ENCODE measurements at regions not wholly inside any gene's neighbourhood (a gene's known extent, or its start where the extent isn't known, plus 50 kb on each side); places are given as distances from the start of the nearest gene placed in this dataset.

GRCh38 chr4:114184901-114185300 lies 205.5 kb upstream of the ARSJ start:
- H3K27me3 ChIP-seq (ENCODE audit: control insufficient read depth in 3 of 3, insufficient read depth in 3 of 3, low read length in 2 of 3): no peaks in the 10 kb centered on the region
- no peak overlapping the region for H3K9ac ChIP-seq (ENCODE audit: insufficient read depth in 1 of 2, low read length in 2 of 2)
- H3K27ac ChIP-seq (ENCODE audit: low read depth in 1 of 2, low read length in 1 of 2): no peak overlapping the region
- no peak overlapping the region for H3K4me3 ChIP-seq
- H3K4me1 ChIP-seq (ENCODE audit: control insufficient read depth in 5 of 5, insufficient read depth in 5 of 5, low read length in 5 of 5): no peaks in the 10 kb centered on the region
- no peak for TF ChIP-seq CTCF (IDR thresholded peaks at IDR 0.05; ENCODE audit: control extremely low read depth, extremely low read depth)
- no peak for ATAC-seq (ENCODE audit: insufficient read depth, low FRiP score)
- H3K36me3 ChIP-seq (ENCODE audit: control insufficient read depth in 4 of 4, insufficient read depth in 4 of 4, low read length in 4 of 4): no peaks in the 10 kb centered on the region
- WGBS, 2 donors: 89 to 93% methylated on average over 3 of the region's 3 CpGs
- no peaks in the 10 kb centered on the region for H3K9me3 ChIP-seq (ENCODE audit: control insufficient read depth in 4 of 4, insufficient read depth in 3 of 4, low read length in 3 of 4)
- no peak for DNase-seq

- TF ChIP-seq CTCF (IDR thresholded peaks at IDR 0.05; ENCODE audit: control extremely low read depth, extremely low read depth): no peak
- DNase-seq: no peak
These were observed 208.1 kb upstream of the ARSJ start for GRCh38 chr4:114187592-114187991.

GRCh38 chr4:114191496-114191895 lies 212.0 kb upstream of the ARSJ start:
- no peak for ATAC-seq (ENCODE audit: insufficient read depth, low FRiP score)

More at GRCh38 chr4:114187592-114187991, 208.1 kb upstream of the ARSJ start:
- no peak overlapping the region for H3K27ac ChIP-seq (ENCODE audit: low read depth in 1 of 2, low read length in 1 of 2)
- ATAC-seq (ENCODE audit: insufficient read depth, low FRiP score): no peak
- H3K4me1 ChIP-seq (ENCODE audit: control insufficient read depth in 5 of 5, insufficient read depth in 5 of 5, low read length in 5 of 5): peaks cover 0 to 5% (median 0%) of the 10 kb centered on the region in 5 donors
- no peaks in the 10 kb centered on the region for H3K9me3 ChIP-seq (ENCODE audit: control insufficient read depth in 4 of 4, insufficient read depth in 3 of 4, low read length in 3 of 4)
- no peak overlapping the region for H3K9ac ChIP-seq (ENCODE audit: insufficient read depth in 1 of 2, low read length in 2 of 2)
- H3K36me3 ChIP-seq (ENCODE audit: control insufficient read depth in 4 of 4, insufficient read depth in 4 of 4, low read length in 4 of 4): no peaks in the 10 kb centered on the region
- H3K27me3 ChIP-seq (ENCODE audit: control insufficient read depth in 3 of 3, insufficient read depth in 3 of 3, low read length in 2 of 3): no peaks in the 10 kb centered on the region
- no peak overlapping the region for H3K4me3 ChIP-seq

More at GRCh38 chr4:114191496-114191895, 212.0 kb upstream of the ARSJ start:
- Histone ChIP-seq H3K36me3 (ENCODE audit: control insufficient read depth in 4 of 4, insufficient read depth in 4 of 4, low read length in 4 of 4) (no peaks in the 10 kb centered on the region), H3K4me1 (ENCODE audit: control insufficient read depth in 5 of 5, insufficient read depth in 5 of 5, low read length in 5 of 5) (peaks cover 0 to 21% (median 0%) of the 10 kb centered on the region in 5 donors), H3K27ac (ENCODE audit: low read depth in 1 of 2, low read length in 1 of 2) (no peak overlapping the region), H3K9me3 (ENCODE audit: control insufficient read depth in 4 of 4, insufficient read depth in 3 of 4, low read length in 3 of 4) (no peaks in the 10 kb centered on the region), H3K27me3 (ENCODE audit: control insufficient read depth in 3 of 3, insufficient read depth in 3 of 3, low read length in 2 of 3) (no peaks in the 10 kb centered on the region), H3K4me3 (no peak overlapping the region), H3K9ac (ENCODE audit: insufficient read depth in 1 of 2, low read length in 2 of 2) (no peak overlapping the region)
- WGBS, 2 donors: 34 to 52% methylated on average over 1 of the region's 1 CpG
- peak in 2 of 3 donors; percentile 40 to 65 for DNase-seq
- TF ChIP-seq CTCF (IDR thresholded peaks at IDR 0.05; ENCODE audit: control extremely low read depth, extremely low read depth): no peak

Measured in lung (tissue), 11 donors.